Sigmoid colon (tissue), 6 donors: ENCODE measurements at regions not wholly inside any gene's neighbourhood (a gene's known extent, or its start where the extent isn't known, plus 50 kb on each side); places are given as distances from the start of the nearest gene placed in this dataset.

Experiments
- DNase-seq: peaks from one replicate; pipeline ENCODE4 v3.0.0-alpha.2; 2019
- H3K27ac ChIP-seq, 4 donors: fragments of 200-600 bp; sonication (generic); one replicate each; pipeline ENCODE4 v1.5.1; 2016 to 2019; ENCODE audit warnings: mild to moderate bottlenecking in 1 of 4
- H3K27me3 ChIP-seq, 3 donors: fragments of 200-600 bp; sonication (generic); one replicate each; pipeline ENCODE4 v1.5.1; 2019; ENCODE audit warnings: mild to moderate bottlenecking in 1 of 3
- H3K36me3 ChIP-seq, 4 donors: fragments of 200-600 bp; sonication (generic); one replicate each; pipeline ENCODE4 v1.5.1; 2016 to 2019
- H3K4me1 ChIP-seq, 4 donors: fragments of 200-600 bp; sonication (generic); one replicate each; pipeline ENCODE4 v1.5.1; 2017 to 2019
- H3K4me3 ChIP-seq, 4 donors: fragments of 200-600 bp; sonication (generic); one replicate each; pipeline ENCODE4 v1.5.1; 2017 to 2019; ENCODE audit warnings: mild to moderate bottlenecking in 2 of 4, moderate library complexity in 1 of 4
- H3K9me3 ChIP-seq, 4 donors: fragments of 200-600 bp in 3 of 4; sonication (generic) in 3 of 4; one replicate each; pipeline versions ENCODE4 v1.5.1 to v1.6.1; 2013 to 2019
- CTCF ChIP-seq, 4 experiments: fragments of 450-650 bp in 3 of 4; fragments of 200-600 bp in 1 of 4; IDR thresholded peaks; one replicate each; pipeline ENCODE4 v1.5.1; 2016 to 2019; ENCODE audit warnings: antibody characterized with exemption in 4 of 4, mild to moderate bottlenecking in 3 of 4, moderate library complexity in 2 of 4
- EP300 ChIP-seq, 4 donors: sonication (generic); formaldehyde crosslinking; IDR thresholded peaks; one replicate each; pipeline ENCODE4 v1.6.1; 2017; ENCODE audit warnings: antibody characterized with exemption in 4 of 4
- POLR2A ChIP-seq, 2 donors: fragments of 450-650 bp; IDR thresholded peaks; one replicate each; pipeline ENCODE4 v1.6.1; 2016; ENCODE audit warnings: antibody characterized with exemption in 2 of 2, mild to moderate bottlenecking in 2 of 2, moderate library complexity in 2 of 2
- POLR2AphosphoS5 ChIP-seq, 4 donors: sonication (generic); formaldehyde crosslinking; IDR thresholded peaks; one replicate each; pipeline ENCODE4 v1.6.1; 2017; ENCODE audit warnings: antibody characterized with exemption in 4 of 4
- WGBS, 2 donors: extraction: QIAGEN DNeasy Blood & Tissue Kit; methylation state at CpG; one replicate each; pipeline ENCODE4 v1.1.7; 2013; 5-methylcytosine and 5-hydroxymethylcytosine counted together
- intact Hi-C: fragments of 100-400 bp; cut with DNase I; formaldehyde crosslinking; loops from one replicate; pipeline ENCODE4 v1.15.1; 2023
- donor health status: healthy with polysubstance abuse.
- donor health status: healthy.

GRCh38 chr3:150269526-150269925, 138.6 kb upstream of the TSC22D2 start:
- DNase-seq = no peak
- TF ChIP-seq POLR2AphosphoS5 (IDR thresholded peaks at IDR 0.05) (no peak), POLR2A (IDR thresholded peaks at IDR 0.05) (no peak), CTCF (IDR thresholded peaks at IDR 0.05) (no peak), EP300 (IDR thresholded peaks at IDR 0.05) (no peak)
- intact Hi-C loops = no loop called here
- H3K27ac ChIP-seq = no peak overlapping the region
- no peaks in the 10 kb centered on the region for H3K27me3 ChIP-seq
- no peaks in the 10 kb centered on the region for H3K9me3 ChIP-seq
- no peaks in the 10 kb centered on the region for H3K4me1 ChIP-seq
- WGBS, 2 donors = 42 to 74% methylated on average over 3 of the region's 3 CpGs
- H3K36me3 ChIP-seq = no peaks in the 10 kb centered on the region
- no peak overlapping the region for H3K4me3 ChIP-seq

- no peaks in the 10 kb centered on the region for H3K36me3 ChIP-seq
- no peak overlapping the region for H3K27ac ChIP-seq
- no peak overlapping the region for H3K4me3 ChIP-seq
- H3K4me1 ChIP-seq = no peaks in the 10 kb centered on the region
- no peaks in the 10 kb centered on the region for H3K27me3 ChIP-seq
- H3K9me3 ChIP-seq = no peaks in the 10 kb centered on the region
- intact Hi-C loops = no loop called here
- no peak for DNase-seq
- TF ChIP-seq POLR2A (IDR thresholded peaks at IDR 0.05) (no peak), POLR2AphosphoS5 (IDR thresholded peaks at IDR 0.05) (no peak), EP300 (IDR thresholded peaks at IDR 0.05) (no peak), CTCF (IDR thresholded peaks at IDR 0.05) (no peak)
- WGBS, 2 donors = 20 to 67% methylated on average over 6 of the region's 6 CpGs
These were observed 139.4 kb upstream of the TSC22D2 start for GRCh38 chr3:150268426-150269391.

- Histone ChIP-seq H3K36me3 (no peaks in the 10 kb centered on the region), H3K4me1 (no peaks in the 10 kb centered on the region), H3K27ac (no peak overlapping the region), H3K9me3 (no peaks in the 10 kb centered on the region), H3K27me3 (no peaks in the 10 kb centered on the region), H3K4me3 (no peak overlapping the region)
- DNase-seq = no peak
- intact Hi-C loops = no loop called here
- 90 to 91% methylated on average over 2 of the region's 2 CpGs for WGBS, 2 donors
- TF ChIP-seq CTCF (IDR thresholded peaks at IDR 0.05) (no peak), POLR2AphosphoS5 (IDR thresholded peaks at IDR 0.05) (no peak), EP300 (IDR thresholded peaks at IDR 0.05) (no peak), POLR2A (IDR thresholded peaks at IDR 0.05) (no peak)
These were observed 140.8 kb upstream of the TSC22D2 start for GRCh38 chr3:150267288-150267687.

- no peak overlapping the region for H3K27ac ChIP-seq
- TF ChIP-seq POLR2AphosphoS5 (IDR thresholded peaks at IDR 0.05) (no peak), POLR2A (IDR thresholded peaks at IDR 0.05) (no peak), CTCF (IDR thresholded peaks at IDR 0.05) (no peak), EP300 (IDR thresholded peaks at IDR 0.05) (no peak)
- WGBS, 2 donors = 72 to 80% methylated on average over 2 of the region's 2 CpGs
- H3K27me3 ChIP-seq = no peaks in the 10 kb centered on the region
- H3K4me3 ChIP-seq = no peak overlapping the region
- DNase-seq = no peak
- H3K9me3 ChIP-seq = no peaks in the 10 kb centered on the region
- intact Hi-C loops = no loop called here
- no peaks in the 10 kb centered on the region for H3K4me1 ChIP-seq
- no peaks in the 10 kb centered on the region for H3K36me3 ChIP-seq
These were observed 142.8 kb upstream of the TSC22D2 start for GRCh38 chr3:150265305-150265704.
